ENCODE measurements at regions not wholly inside any gene's neighbourhood (a gene's known extent, or its start where the extent isn't known, plus 50 kb on each side); places are given as distances from the start of the nearest gene placed in this dataset.

DNA sequence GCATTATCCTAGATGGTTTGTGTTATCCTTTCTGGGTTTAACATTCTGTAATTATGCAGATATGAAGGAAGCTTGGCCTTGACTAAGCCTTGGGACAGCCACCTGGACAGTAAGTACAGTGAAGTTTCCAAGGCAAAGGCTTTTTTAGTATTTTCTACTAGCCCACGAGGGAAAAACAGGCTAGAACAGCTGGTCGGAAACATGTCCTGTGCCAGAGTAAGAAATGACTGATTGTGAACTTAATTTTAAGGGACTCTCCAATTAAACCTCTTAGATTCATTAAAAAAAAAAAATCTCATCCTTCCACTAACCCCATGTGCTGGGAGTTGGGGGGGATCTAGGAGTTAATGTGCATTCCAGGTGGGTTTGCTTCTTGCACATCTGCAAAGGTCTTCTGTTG is 720.8 kb downstream of the SLC4A3 start:
- no peak for TF ChIP-seq POLR2A (IDR thresholded peaks at IDR 0.05)
- TF ChIP-seq, protein P1, sequence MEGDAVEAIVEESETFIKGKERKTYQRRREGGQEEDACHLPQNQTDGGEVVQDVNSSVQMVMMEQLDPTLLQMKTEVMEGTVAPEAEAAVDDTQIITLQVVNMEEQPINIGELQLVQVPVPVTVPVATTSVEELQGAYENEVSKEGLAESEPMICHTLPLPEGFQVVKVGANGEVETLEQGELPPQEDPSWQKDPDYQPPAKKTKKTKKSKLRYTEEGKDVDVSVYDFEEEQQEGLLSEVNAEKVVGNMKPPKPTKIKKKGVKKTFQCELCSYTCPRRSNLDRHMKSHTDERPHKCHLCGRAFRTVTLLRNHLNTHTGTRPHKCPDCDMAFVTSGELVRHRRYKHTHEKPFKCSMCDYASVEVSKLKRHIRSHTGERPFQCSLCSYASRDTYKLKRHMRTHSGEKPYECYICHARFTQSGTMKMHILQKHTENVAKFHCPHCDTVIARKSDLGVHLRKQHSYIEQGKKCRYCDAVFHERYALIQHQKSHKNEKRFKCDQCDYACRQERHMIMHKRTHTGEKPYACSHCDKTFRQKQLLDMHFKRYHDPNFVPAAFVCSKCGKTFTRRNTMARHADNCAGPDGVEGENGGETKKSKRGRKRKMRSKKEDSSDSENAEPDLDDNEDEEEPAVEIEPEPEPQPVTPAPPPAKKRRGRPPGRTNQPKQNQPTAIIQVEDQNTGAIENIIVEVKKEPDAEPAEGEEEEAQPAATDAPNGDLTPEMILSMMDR (IDR thresholded peaks at IDR 0.05): no peak
- TF ChIP-seq POLR2AphosphoS5 (IDR thresholded peaks at IDR 0.05): no peak

Measured in breast epithelium (tissue), 3 donors.